ENCODE measurements at regions not wholly inside any gene's neighbourhood (a gene's known extent, or its start where the extent isn't known, plus 50 kb on each side); places are given as distances from the start of the nearest gene placed in this dataset.

- TF ChIP-seq CTCF (conservative IDR thresholded peaks at IDR 0.05; ENCODE audit: low read length) (no peak), EZH2phosphoT487 (IDR thresholded peaks at IDR 0.05; ENCODE audit: borderline replicate concordance, low read depth, low read length) (no peak)
Observed at GRCh38 chr5:167336161-167336560, 955.3 kb upstream of the WWC1 start.
